COLO668 (cell line): ENCODE measurements at regions not wholly inside any gene's neighbourhood (a gene's known extent, or its start where the extent isn't known, plus 50 kb on each side); places are given as distances from the start of the nearest gene placed in this dataset.

Experiments
- DNase-seq: peaks from one replicate; lab custom pipeline; 2025; ENCODE audit not compliant: unreplicated experiment; lab: John Stamatoyannopoulos, UW

DNA sequence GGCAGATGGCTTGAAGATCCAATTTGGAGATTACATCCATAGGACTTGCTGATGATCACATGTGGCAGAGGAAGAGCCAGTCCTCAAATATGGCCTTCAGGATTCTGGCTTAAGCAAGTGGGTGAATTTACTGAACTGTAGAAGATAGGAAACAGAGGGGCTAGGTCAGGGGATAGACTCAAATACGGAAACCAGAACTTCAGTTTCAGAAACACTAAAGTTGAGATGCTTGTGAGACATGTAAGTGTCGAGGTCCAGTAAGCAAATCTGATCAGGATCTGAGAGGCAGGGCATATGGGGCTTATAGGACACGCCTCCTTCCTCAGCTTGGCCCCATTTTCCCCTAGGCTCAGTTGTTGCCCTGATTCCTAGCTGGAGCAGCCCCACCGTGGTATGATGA is 107.7 kb downstream of the LBH start:
- DNase-seq: no peak

DNA sequence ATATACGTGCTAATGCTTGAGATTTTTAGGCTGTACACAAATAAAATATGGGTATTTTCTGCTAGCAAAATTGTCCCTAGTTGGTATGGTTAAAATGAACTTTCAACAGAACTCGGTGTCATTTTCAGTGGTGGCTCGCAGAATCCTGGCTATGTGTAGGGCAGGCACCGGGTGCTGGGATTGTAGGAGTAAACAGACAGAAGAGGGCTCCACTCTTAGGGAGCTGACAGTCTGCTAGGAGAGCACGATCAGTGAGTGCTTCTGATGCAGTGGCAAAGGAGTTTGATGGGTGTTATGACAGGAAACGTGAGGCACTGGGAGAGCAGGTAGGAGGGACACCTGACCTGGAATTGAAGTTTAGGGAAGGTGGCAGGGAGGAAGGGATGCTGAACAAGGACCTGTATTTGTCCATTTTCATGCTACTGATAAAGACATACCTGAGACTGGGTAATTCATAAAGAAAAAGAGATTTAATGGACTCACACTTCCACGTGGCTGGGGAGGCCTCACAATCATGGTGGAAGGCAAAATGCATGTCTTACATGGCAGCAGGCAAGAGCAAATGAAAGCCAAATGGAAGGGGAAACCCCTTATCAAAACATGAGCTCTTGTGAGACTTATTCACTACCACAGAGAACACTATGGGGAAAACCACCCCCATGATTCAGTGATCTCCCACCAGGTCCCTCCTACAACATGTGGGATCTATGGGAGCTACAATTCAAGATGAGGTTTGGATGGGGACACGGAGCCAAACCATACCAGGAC is 105.4 kb upstream of the LCLAT1 start:
- DNase-seq: no peak

DNA sequence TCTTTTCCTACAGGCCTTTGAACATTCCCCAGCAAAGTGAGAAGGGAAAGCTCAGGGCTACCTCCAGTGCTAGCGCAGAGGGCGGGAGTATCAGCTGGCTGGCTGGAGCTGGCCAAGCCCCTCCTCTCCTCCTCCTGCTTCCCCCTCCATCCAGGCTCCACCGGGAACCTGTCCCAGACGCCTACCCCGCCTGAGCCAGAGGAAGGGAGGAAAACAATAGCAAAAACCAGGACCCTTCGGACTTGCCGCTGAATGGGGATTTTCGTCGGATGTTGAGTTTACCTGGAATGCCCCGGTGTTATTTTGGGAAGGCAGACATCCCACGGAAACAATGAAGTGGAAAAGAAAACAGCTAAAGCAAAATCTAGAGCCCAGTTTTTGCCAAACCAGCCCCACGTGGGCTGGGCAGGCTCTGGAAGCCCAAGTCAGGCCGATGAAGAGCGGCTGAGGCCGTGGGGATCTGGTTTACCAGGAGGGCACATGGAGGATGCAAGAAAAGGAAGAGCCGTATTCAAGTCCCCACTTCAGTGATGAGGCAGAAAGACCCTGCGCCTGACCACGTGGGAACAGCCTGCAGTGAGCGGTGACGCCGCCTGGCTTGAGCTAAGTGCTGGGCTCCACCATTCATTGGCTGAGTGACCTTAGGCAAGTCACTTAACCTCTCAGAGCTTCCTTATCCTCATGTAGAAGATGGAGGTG is 100.4 kb upstream of the LCLAT1 start:
- DNase-seq: no peak

DNA sequence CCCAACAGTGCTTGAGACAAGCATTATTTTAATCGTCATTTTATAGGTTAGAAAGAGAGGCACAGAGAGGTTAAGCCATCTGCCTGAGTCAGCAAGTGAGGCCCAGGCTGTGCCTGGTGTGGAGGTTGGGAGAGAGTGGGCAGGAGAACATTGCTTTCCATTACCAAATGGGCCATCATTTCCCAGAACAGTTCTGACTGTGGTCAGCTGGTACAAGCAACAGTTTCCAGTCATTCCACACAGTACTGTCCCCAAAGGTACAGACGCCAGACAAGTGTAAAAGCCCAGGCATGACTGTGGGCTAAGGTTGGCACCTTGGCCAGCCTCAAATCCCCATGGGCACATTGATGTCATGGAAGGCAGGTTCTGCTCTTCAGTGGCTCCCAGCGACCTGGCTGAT is 98.2 kb upstream of the LCLAT1 start:
- DNase-seq: no peak

DNA sequence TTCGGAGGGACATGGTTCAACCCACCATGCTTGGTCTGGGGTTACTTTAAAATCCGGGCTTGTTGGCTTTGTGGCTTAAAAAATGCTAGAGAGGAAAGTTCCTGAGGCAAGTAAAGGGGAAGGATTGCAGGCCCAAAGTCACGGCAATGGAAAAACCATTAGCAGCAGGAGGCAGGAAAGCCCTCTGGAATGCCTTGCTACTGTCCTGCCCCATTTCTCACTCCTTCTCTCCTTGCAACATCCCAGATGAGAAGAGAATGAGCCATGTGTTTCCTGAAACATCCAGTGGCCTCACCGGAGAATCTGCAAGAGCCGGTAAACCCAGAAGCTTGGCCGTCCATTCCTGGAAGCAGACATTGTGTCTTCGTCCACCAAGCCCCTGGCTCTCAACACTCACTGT is 97.4 kb upstream of the LCLAT1 start:
- no peak for DNase-seq

DNA sequence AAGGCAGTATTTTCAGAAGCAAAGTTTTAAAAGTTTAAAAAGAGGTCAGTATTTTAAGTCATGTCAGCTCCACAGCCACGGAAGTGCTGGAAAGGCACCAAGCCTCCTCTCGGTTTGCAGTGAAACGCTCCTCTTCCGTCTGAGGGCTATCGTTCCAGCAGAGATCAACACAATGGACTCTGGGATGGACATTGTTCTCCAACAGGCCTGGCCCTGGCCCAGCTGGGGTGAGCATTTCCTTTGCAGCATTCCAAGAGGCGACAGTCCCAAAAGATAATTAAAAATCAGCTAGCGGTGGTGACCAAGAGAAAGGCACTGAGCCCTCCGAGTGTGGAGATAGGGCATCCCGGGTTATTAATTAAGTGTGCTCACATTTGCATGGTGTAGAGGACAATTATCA is 95.9 kb upstream of the LCLAT1 start:
- no peak for DNase-seq

DNA sequence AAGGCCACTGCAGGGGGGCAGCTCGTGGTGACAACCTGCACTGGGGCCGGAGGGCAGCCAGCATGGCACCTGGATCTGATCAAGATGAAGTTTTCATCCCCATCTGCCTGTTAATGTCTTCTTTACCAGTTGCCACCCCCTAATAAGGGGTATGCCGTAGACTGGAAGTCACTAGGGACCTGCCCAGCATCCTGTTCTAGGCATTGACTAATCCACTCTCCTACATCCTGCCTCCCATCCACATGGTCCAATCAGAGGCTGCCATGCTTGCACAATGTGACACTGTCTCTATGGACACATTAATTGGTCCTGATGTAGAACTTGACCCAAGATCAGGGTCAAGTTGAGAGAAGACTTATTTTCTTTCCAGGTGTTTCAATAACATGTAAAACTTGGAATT is 95.1 kb upstream of the LCLAT1 start:
- DNase-seq: no peak

DNA sequence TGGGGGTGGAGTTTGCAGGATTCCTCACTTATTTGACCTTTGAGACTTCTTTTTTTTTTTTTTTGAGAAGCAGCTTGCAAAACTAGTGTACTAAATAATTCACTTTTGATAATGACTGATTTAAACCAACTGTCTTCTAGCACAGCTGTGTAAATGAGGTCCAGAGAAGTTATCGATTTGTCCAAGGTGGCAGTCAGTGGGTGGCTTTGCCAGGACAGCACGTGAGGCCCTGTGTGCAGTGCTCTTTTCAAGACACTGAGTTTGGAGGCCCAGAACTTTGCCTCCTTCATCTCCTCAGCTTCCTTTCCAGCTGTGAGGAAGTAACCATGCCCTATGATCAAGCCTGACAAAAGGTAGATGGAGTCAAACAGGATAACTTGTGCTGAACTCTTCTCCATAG is 92.9 kb upstream of the LCLAT1 start:
- DNase-seq: no peak

DNA sequence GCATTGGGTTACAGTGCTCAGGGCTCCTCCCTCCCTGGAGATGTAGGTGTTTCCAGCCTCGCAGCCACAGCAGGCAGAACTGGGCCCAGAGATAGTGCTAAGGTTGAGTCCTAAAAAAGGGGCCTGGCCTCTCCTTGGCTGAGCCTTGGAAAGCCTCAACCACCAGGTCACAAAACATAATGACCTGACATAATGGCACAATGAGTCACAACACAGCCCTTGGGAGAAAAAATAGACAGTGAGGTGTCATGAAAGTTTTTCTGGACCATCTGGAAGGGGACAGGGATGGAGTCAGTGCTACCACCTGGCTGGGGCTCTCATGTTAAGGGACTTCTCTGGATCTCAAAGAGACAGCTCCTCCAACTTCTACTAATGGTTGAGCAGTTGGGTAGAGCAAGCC is 92.4 kb upstream of the LCLAT1 start:
- DNase-seq: no peak

DNA sequence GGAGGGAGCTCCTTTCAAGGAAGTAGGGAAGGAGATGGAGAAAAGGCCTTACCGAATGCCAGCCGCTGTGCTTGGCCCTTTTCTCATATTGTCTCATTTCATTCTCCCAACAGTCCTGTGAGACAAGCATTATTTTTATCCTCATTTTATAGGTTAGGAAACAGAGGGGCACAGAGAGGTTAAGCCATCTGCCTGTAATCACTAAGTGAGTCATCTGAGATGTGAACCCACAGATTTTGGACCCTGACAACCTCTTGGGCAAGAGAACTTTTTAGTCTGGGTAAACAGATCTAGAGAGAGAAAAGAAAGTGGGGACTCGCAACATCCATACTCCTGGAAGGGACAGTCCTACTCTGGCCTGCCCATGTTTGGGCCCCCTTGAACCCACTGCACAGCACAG is 91.7 kb upstream of the LCLAT1 start:
- no peak for DNase-seq

DNA sequence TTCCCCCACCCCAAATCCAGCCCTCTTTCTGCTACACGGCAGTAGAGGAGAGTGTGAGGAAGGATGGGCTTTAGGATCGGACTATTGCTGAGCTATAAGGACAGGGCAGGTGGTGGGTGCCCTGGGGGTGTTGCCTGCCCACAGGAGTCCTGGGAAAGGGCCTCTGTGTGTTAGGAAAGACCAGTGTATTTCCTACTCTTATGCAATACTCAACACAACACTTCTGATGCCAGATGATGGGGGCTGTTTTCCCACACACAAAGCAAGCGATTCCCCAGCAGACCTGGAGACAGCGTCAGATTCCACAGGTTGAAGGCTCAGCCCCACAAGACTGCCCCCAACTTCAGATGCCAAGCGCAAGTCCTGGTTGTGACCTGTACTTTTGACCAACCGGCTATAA is 91.0 kb upstream of the LCLAT1 start:
- DNase-seq: no peak

DNA sequence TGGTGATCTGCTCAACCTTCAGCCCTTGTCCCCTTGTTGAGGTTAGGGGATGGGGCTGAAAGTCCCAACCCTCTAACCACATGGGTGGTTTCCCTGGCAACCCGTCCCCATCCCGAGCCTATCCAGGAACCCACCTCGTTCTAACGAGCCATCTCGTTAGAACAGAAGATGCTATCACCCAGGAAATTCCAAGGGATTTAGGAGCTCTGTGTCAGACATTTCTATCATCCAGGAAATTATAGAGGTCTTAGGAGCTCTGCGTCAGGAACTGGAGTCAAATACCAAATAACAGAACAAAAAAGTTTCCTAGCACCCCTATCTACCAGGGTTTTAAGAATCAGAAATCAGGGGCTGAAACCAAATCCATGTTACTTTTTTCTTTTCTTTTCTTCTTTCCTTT is 90.3 kb upstream of the LCLAT1 start:
- DNase-seq: no peak

DNA sequence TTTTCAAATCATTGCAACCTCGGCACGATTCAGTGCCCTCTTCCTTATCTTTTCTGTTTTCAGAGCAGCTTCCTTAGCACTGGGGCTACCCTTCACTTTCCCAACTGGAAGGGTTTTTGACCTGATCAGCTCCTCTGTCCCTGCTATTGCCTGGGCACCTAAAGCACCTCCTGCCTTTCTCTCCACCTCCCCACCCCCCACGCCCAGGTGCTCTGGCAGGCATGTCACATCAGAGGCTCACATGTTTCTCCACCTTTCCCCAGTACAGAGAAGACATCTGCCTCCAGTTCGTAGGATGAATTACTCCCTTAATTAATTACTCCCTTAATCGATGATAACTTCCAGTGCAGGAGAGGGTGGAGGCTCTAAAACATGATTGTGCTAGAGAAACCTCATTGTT is 88.7 kb upstream of the LCLAT1 start:
- DNase-seq: no peak

DNA sequence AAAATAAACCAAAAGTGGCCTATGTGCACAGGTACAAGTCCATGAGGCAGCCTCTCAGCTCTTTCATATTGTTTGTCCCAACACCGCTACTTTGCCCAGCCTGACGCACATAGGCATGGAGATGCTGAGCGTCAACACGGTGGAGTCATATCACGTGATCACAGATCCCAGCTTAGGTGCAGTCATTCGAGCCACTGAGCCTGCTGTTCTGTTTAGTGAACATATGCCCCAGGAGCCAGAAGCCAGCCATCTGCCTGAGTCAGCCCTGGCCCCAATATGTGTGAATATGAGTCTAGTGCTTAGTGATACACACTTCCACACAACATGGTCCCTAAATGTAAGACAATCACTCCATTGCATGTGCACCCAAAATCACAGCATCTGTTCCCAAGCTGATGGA is 88.2 kb upstream of the LCLAT1 start:
- DNase-seq: no peak

DNA sequence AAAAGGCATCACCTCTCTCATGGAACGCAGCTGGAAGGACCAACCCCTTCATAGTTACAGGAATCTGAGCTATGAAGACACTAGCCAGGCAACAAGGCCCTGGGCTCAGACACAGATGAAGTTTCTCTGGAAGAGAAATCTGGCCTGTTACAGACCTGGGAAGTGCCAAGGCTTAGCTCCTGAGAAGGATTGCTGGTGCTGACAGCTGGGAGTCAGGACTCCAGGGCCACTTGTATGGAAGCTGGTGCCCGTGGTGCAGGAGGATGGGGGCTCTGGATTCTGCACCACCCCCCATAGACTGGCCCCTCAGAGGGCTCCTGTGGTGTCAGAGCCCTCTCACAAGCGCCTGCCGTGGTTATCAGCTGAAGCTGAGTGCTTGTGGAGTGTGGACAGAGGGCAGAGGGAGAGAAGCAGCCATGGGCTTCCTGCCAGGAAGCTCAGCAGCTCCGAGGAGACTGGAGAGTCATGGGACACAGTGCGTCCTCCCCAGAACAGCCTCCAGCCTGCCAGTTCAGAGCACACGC is 87.3 kb upstream of the LCLAT1 start:
- DNase-seq: no peak

DNA sequence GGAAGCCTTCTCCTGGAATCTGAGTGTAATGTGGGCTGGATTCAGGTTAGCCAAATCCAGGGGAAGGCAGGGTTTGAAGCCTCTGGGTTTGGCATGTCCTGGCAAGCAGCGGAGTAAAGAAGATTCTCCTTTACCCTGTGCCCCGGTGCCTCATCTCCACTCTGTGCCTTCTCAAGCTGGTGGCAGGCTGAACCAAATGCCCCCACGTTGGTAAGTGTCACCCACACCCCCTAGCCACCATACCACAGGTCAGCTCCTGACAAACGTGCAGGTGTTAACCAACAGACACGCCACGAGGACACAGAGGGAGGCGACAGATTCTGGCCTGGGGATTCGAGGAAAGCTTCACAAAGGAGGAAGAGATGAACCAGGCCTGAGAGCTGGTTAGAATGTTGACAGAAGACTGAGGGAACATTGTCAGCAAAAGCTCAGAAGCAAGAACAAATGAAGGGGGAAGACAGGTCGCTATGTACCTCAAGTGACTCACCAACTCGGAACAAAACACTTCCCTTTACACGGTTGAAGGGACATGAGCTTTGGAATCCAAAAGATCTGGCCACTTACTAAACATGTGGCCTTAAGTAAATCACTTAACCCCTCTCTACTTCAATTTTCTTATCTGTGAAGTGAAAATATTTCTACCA is 85.2 kb upstream of the LCLAT1 start:
- no peak for DNase-seq

DNA sequence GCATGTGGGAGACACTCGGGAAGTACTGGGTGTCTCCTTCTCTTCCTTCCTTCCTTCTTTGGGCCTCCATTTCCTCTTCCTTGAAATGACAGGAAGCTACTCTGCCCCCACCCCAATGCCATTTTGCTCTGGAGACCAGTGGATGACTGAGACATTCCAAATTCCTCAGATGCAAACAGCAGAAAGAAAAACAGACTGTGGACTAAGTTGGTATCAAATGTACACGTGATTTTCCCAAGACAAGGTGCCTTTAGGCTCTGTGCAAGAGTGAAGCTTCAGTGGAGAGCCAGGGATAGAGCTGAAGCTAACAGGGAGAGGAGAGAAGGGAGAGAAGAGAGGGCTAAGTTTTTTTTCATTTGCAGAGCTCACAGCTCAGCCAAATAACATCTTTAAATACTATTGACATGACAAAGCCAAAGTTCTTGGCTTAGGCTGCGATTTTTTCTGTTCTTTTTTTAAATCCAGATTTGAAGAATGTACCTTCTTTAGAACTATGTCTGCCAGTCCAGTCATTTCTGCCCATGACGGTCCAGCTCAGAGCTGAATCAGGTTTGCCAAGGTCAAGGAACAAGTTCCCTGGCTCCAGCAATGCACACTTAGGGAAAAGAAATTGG is 84.5 kb upstream of the LCLAT1 start:
- DNase-seq: no peak

DNA sequence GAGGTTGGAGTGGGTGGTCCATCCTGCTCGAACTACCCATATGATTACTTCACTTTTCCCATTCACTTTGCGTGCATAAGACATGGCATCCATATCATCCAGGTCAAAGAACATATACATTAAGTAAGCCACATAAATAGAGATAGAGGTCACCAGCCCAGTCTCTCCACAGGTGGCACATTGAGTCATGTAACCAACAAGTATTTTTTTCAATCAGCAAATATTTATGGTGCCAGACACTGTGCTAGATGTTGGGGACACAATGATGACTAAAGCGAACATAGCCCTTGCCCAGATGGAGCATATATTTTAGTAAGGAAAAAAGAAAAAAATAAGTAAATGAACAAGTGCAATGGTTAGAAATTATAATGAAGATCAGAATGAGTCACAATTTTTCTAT is 83.6 kb upstream of the LCLAT1 start:
- DNase-seq: no peak

DNA sequence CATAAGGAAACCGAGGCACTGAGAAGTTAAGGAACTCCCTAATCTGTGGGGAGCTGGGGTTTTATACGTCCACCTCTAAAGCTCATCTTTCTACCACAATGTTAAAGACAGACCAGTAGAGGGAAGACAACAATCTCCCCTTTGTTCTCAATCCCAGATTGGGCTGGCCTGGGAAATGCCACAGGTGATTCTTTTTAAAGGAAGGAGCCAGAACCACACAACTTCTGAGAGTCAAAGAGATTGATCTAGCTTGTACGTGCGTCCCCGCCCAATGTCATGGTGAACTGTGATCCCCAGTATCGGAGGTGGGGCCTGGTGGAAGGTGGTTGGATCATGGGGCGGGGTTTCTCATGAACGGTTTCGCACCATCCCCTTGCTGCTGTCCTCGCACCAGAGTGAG is 81.8 kb upstream of the LCLAT1 start:
- DNase-seq: no peak

DNA sequence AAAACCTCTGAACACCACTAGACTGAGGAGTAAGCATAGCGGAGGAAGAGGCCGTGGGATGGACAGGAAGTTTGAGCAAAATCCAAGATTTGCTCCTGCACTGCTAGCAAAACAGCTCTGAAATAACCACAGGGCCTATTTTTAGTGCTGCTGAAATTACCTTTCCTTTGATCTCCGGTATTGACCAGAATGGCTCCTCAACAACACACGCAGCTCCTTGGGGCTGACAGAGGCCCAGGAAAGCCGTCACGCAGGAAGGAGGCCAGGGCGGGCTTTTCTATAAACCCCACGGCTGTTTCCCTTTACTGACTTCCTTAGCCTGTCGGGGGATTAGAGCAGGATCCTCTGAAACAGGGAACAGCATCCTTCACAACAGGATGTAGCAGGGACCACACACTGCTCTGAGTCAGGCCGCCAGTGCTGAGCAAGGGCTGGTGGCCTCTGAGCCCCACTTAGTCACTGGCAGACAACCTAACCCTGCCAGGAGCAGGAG is 80.8 kb upstream of the LCLAT1 start:
- DNase-seq: no peak

DNA sequence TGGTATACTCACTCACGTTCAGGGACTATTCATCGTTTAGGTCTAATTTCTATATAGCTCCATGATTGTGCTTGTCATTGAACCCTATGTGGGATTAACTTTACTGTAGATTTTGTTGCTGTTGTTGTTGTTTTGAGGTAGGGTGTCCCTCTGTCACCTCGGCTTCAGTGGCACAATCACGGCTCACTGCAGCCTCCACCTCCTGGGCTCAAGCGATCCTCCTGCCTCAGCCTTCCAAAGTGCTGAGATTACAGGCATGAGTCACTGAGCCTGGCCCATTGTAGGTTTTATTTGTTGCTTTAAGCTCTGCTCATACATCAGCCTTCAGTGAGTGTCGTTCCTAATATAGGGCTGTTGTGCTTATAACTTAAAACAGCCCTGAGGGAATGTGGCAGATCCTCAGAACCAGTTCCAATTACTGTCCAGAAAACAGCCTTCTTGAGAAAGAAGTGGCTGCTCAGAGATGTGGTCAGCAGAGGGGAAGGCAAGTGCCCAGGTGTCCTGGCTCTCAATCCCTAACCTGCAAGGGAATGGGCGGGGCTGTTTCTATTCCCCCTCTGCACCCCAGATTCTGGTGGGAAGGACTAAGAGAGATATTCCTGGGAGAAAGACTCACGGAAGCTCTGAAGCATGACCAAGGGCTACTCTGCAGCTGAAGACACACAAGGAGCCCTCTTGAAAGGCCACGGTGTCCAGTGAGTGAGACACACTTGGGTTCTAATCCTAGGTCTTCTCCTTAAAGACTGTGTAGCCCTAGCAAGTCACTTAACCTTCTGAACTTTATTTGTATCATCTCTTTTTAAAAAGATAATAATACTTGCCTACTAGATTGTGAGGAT is 79.6 kb upstream of the LCLAT1 start:
- DNase-seq: no peak
